Kidney (tissue), 10 donors: ENCODE measurements at regions not wholly inside any gene's neighbourhood (a gene's known extent, or its start where the extent isn't known, plus 50 kb on each side); places are given as distances from the start of the nearest gene placed in this dataset.
"Not testable (repeated sequence)": the region's sequence is repeated elsewhere in the genome, so short reads cannot be mapped to it uniquely, and the experiment has no call there.

Experiments
- DNase-seq, 5 donors: peaks; one replicate each; pipeline ENCODE4 v3.0.0-alpha.2; 2013 to 2020
- FAIRE-seq: peaks from 2 replicates; lab custom pipeline; 2012; peaks lifted over from hg19 to GRCh38; lab: Jason Lieb, UNC
- H3K27ac ChIP-seq, 2 donors: one replicate each; pipeline ENCODE4 v1.7.0; 2013; ENCODE audit warnings: low read depth in 2 of 2, low read length in 2 of 2, inconsistent platforms in 1 of 2
- H3K27me3 ChIP-seq: one replicate; pipeline ENCODE4 v1.7.1; 2013; ENCODE audit warnings: low read length, inconsistent platforms; ENCODE audit not compliant: control insufficient read depth, insufficient read depth
- H3K36me3 ChIP-seq, 3 donors: one replicate each; pipeline versions ENCODE4 v1.7.0 to v1.7.1; 2013; ENCODE audit warnings: low read length in 3 of 3, control low read depth in 1 of 3, inconsistent platforms in 1 of 3; ENCODE audit not compliant: insufficient read depth in 3 of 3, control insufficient read depth in 2 of 3
- H3K4me1 ChIP-seq, 3 donors: one replicate each; pipeline versions ENCODE4 v1.7.0 to v1.7.1; 2013; ENCODE audit warnings: low read length in 3 of 3, inconsistent platforms in 1 of 3, low read depth in 1 of 3; ENCODE audit not compliant: control insufficient read depth in 2 of 3, insufficient read depth in 2 of 3
- H3K4me3 ChIP-seq, 3 donors: one replicate each; pipeline versions ENCODE4 v1.7.0 to v1.8.1; 2013; ENCODE audit warnings: low read length in 3 of 3, control low read depth in 1 of 3, inconsistent platforms in 1 of 3
- H3K9ac ChIP-seq, 3 donors: one replicate each; pipeline versions ENCODE4 v1.7.0 to v1.7.1; 2013; ENCODE audit warnings: low read length in 3 of 3, control low read depth in 1 of 3, inconsistent platforms in 1 of 3
- H3K9me3 ChIP-seq, 3 donors: one replicate each; pipeline versions ENCODE4 v1.7.0 to v1.7.1; 2013; ENCODE audit warnings: low read length in 3 of 3, control low read depth in 1 of 3, inconsistent platforms in 1 of 3; ENCODE audit not compliant: control insufficient read depth in 2 of 3, insufficient read depth in 1 of 3
- intact Hi-C: fragments of 100-400 bp; cut with DNase I; formaldehyde crosslinking; loops from one replicate; pipeline ENCODE4 v1.11.1; 2022
- donor health status: control.
- donor health status: control.
- donor health status: DM: yes; HTN: yes; CAD: no.
- donor health status: Normal renal cell carcinoma (clear cell type).

DNA sequence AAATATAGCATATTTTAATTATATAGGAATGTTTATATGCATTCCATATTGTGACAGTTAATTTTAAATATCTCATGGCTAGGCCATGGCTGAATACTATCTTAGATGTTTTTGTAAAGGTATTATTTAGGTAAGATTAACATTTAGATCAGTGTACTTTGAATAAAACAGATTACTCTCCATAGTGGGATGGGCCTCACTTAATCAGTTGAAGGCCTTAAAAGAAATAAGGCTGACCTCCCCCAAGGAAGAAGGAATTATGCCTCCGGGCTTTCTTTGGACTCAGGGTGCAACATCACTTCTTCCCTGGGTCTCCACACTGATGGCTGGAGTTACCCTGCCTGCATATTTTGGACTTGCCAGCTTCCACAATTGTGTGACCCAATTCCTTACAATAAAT is 113.4 kb downstream of the SEPTIN7 start:
- H3K9me3 ChIP-seq, H3K27ac ChIP-seq, H3K4me3 ChIP-seq, FAIRE-seq, DNase-seq, H3K4me1 ChIP-seq, H3K36me3 ChIP-seq, intact Hi-C loops, H3K9ac ChIP-seq, H3K27me3 ChIP-seq: not testable (repeated sequence)

DNA sequence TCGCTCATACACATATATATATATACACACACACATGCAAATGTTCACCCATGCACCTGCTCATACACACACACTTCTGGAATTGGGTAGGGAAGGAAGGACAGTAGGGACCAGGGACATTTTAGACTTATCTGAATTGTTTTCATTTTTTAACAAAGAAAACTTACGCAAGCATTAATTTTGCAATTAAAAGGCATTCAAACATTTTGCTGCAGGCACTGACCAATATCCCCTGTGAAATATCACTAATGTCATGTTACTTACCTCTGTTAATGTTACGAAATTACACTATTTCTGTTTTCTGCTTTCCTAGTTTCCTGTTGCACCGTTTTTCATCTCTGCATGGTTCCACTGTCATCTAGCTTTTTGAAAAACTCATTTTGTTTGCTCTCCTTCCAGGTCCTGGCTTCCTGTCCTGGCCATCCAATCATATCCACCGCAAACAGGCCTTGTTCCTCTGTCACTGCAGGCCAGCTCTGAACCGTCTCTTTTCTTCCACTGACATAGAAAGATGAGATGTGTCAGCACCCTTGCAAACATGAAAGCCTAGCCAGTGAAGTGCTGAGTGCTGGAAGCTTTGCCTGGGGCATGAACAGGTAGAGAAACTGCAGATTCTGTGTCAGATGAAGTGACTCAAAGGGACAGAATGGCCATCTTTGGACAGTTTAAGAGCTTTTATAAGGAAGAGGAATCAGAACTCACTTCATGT is 114.5 kb downstream of the SEPTIN7 start:
- H3K9me3 ChIP-seq, H3K9ac ChIP-seq, DNase-seq, H3K27ac ChIP-seq, H3K27me3 ChIP-seq, intact Hi-C loops, H3K4me3 ChIP-seq, H3K4me1 ChIP-seq, H3K36me3 ChIP-seq, FAIRE-seq: not testable (repeated sequence)

- H3K27ac ChIP-seq, H3K36me3 ChIP-seq, H3K4me3 ChIP-seq, H3K9me3 ChIP-seq, intact Hi-C loops, H3K9ac ChIP-seq, DNase-seq, FAIRE-seq, H3K4me1 ChIP-seq, H3K27me3 ChIP-seq: not testable (repeated sequence)
Observed at GRCh38 chr7:35918217-35918616, 117.4 kb downstream of the SEPTIN7 start.

- H3K9me3 ChIP-seq, intact Hi-C loops, DNase-seq, H3K27me3 ChIP-seq, H3K36me3 ChIP-seq, H3K27ac ChIP-seq, H3K4me1 ChIP-seq, H3K4me3 ChIP-seq, FAIRE-seq, H3K9ac ChIP-seq: not testable (repeated sequence)
Observed at GRCh38 chr7:35919607-35920006, 118.8 kb downstream of the SEPTIN7 start.

GRCh38 chr7:35921338-35921737 is 120.5 kb downstream of the SEPTIN7 start:
- H3K9ac ChIP-seq, H3K27me3 ChIP-seq, FAIRE-seq, H3K36me3 ChIP-seq, H3K4me1 ChIP-seq, DNase-seq, H3K27ac ChIP-seq, H3K4me3 ChIP-seq, intact Hi-C loops, H3K9me3 ChIP-seq: not testable (repeated sequence)

- H3K4me3 ChIP-seq, FAIRE-seq, H3K4me1 ChIP-seq, H3K9ac ChIP-seq, H3K36me3 ChIP-seq, H3K9me3 ChIP-seq, H3K27me3 ChIP-seq, H3K27ac ChIP-seq, intact Hi-C loops: not testable (repeated sequence)
- DNase-seq = peak in 4 of 5 donors; percentile 11 to 73 (median 31)
Observed at GRCh38 chr7:35924668-35925067, 123.8 kb downstream of the SEPTIN7 start.

DNA sequence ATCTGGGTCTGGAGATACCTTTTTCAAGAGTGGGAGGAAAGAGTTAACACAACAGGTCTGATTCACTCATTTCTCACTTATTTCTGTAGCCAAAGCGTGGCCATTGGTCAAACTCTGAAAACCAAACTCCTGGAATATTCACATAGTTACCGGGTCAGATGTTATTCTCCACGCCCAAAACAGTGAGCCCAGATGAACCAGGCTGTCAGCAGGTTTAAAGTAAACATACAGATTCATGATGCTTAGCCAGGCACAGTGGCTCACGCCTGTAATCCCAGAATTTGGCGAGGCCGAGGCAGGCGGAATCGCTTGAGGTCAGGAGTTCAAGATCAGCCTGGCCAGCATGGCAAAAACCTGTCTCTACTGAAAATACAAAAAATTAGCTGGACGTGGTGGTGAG is 126.1 kb downstream of the SEPTIN7 start:
- H3K9ac ChIP-seq, H3K27ac ChIP-seq, H3K36me3 ChIP-seq, H3K4me1 ChIP-seq, DNase-seq, FAIRE-seq, H3K4me3 ChIP-seq, H3K9me3 ChIP-seq, intact Hi-C loops, H3K27me3 ChIP-seq: not testable (repeated sequence)

DNA sequence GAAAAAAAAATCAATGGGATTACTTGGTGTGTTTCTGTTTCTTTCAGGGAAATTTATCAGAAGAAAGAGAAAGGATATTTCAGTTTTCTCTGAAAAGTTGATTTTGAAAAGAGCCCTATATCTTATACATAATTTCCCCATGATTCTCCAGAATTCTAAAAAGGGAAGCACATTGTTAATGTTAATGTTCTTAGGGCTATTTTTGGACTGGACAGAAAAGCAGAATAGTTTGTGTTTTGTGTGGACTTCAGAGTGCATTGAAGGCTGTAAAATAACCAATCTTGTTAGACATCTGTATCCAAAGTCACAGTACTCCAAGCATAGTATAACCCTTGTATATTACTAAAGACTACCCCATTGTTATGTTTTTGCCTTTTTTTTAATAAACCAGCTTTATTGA is 130.3 kb downstream of the SEPTIN7 start:
- H3K36me3 ChIP-seq, H3K27me3 ChIP-seq, H3K27ac ChIP-seq, FAIRE-seq, DNase-seq, H3K4me3 ChIP-seq, H3K9me3 ChIP-seq, intact Hi-C loops, H3K4me1 ChIP-seq, H3K9ac ChIP-seq: not testable (repeated sequence)
